ENCODE measurements at regions not wholly inside any gene's neighbourhood (a gene's known extent, or its start where the extent isn't known, plus 50 kb on each side); places are given as distances from the start of the nearest gene placed in this dataset.

DNA sequence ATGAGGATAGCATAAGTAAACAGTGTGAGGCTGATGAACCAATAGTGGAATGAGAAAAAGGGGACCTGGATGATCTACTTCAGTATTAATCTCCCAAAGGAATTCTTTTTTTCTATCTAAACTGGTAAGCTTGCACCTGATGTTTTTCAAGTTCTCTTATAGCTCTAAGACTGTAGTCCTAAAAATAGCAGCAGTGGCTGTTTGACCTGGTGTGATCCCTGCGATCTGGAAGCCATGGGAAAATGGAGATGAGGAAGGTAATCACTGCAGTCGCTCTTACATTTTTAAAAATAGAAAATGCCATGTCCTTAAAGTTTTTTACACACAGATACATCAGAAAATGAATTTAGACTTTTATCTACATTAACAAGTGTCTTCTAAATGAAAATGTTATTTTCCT is 926.4 kb upstream of the SLC35B3 start:
- DNase-seq: no peak
- Mint-ChIP-seq H3K27me3 (no peaks in the 10 kb centered on the region), H3K36me3 (peaks cover 0 to 4% (median 0%) of the 10 kb centered on the region in 3 donors), H3K9me3 (peaks cover 2 to 24% (median 8%) of the 10 kb centered on the region in 9 donors), H3K4me1 (no peaks in the 10 kb centered on the region), H3K4me3 (no peak overlapping the region), H3K27ac (no peak overlapping the region)
- POLR2A ChIA-PET: no interaction called here
- no peak for ATAC-seq

GRCh38 chr6:9360881-9361280 is 925.5 kb upstream of the SLC35B3 start:
- H3K9me3 Mint-ChIP-seq: peaks cover 1 to 30% (median 7%) of the 10 kb centered on the region in 9 donors
- no peak for DNase-seq
- H3K36me3 Mint-ChIP-seq: peaks cover 0 to 4% (median 0%) of the 10 kb centered on the region in 3 donors
- no peak for ATAC-seq
- no peaks in the 10 kb centered on the region for H3K27me3 Mint-ChIP-seq
- H3K4me3 Mint-ChIP-seq: no peak overlapping the region
- no peaks in the 10 kb centered on the region for H3K4me1 Mint-ChIP-seq
- H3K27ac Mint-ChIP-seq: no peak overlapping the region
- POLR2A ChIA-PET: no interaction called here

- DNase-seq (no peak), ATAC-seq (no peak)
- Mint-ChIP-seq H3K4me3 (no peak overlapping the region), H3K27me3 (no peaks in the 10 kb centered on the region), H3K27ac (no peak overlapping the region), H3K36me3 (no peaks in the 10 kb centered on the region), H3K9me3 (peaks cover 0 to 11% (median 2%) of the 10 kb centered on the region in 9 donors), H3K4me1 (no peaks in the 10 kb centered on the region)
- POLR2A ChIA-PET: no interaction called here
Observed at GRCh38 chr6:9347608-9348007, 912.3 kb upstream of the SLC35B3 start.

DNA sequence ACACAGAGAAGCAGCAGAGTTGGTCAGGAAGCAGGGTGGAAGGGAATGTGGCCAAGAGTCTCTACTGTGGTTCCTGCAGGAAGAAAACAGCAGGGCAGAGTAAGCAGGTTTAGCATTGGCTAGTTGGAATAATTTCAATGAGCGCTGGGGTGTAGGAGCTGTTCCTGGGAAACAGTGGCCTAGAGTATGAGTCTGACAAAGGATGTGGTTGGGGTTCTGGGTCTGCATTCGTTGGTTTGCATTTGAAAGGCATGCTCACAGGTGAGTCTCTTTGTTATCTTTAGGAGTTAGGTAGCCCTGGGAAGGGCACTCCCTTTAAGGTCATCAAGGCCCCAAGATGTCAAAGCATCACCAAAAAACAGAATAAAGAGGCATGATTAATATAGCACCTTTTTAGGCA is 911.6 kb upstream of the SLC35B3 start:
- DNase-seq (no peak), ATAC-seq (no peak)
- Mint-ChIP-seq H3K27ac (no peak overlapping the region), H3K4me1 (no peaks in the 10 kb centered on the region), H3K4me3 (no peak overlapping the region), H3K9me3 (peaks cover 0 to 11% (median 0%) of the 10 kb centered on the region in 9 donors), H3K36me3 (no peaks in the 10 kb centered on the region), H3K27me3 (no peaks in the 10 kb centered on the region)
- POLR2A ChIA-PET: no interaction called here

DNA sequence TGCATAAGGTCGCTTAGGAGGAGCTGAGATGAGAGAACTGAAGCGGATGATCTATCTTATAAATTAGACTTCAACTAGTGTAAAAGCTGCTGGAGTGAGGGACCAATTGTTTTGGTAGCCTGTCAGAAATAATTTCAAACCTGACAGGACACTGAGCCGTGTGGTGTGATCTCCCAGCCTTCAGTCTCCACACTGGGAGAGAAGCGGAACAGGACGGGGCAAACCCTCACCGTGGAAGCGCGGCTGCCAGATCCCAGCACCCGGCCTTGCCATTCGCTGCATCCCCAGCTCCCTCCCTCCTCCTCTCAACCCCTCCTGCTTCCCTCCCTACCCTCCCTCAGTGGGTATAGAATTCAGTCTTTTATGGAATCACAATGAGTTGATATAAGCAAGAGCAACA is 900.1 kb upstream of the SLC35B3 start:
- DNase-seq (no peak), ATAC-seq (no peak)
- Mint-ChIP-seq H3K4me1 (no peaks in the 10 kb centered on the region), H3K27ac (no peak overlapping the region), H3K36me3 (no peaks in the 10 kb centered on the region), H3K9me3 (peaks cover 0 to 10% (median 3%) of the 10 kb centered on the region in 9 donors), H3K4me3 (no peak overlapping the region), H3K27me3 (no peaks in the 10 kb centered on the region)
- POLR2A ChIA-PET: no interaction called here

- Mint-ChIP-seq H3K36me3 (no peaks in the 10 kb centered on the region), H3K27ac (no peak overlapping the region), H3K4me3 (no peak overlapping the region), H3K27me3 (no peaks in the 10 kb centered on the region), H3K9me3 (peaks cover 0 to 14% (median 3%) of the 10 kb centered on the region in 9 donors), H3K4me1 (no peaks in the 10 kb centered on the region)
- no peak for ATAC-seq
- POLR2A ChIA-PET: no interaction called here
- no peak for DNase-seq
Observed at GRCh38 chr6:9334979-9335378, 899.6 kb upstream of the SLC35B3 start.

GRCh38 chr6:9332241-9332780 is 897.0 kb upstream of the SLC35B3 start:
- H3K4me3 Mint-ChIP-seq: no peak overlapping the region

DNA sequence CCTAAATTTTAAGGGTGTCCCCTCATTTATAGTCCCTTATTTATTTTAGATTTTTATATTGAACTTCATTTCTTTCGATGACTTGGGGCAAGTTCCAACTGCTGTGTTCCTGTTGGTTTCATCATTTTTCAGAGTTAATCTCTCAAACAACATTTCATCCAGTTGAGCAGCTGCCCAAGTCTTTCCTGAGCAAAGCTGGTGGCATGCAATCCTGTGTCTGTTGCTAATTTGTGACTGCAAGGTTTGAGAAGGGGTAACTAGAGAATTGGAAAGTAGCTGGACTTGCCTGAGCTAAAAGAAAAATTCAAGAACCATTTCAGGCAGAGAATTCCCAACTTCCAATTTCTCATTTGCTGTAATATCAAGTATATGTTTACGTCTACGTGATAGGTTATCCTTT is 881.5 kb upstream of the SLC35B3 start:
- no peaks in the 10 kb centered on the region for H3K4me1 Mint-ChIP-seq
- peaks cover 0 to 8% (median 0%) of the 10 kb centered on the region in 9 donors for H3K9me3 Mint-ChIP-seq
- H3K27ac Mint-ChIP-seq: no peak overlapping the region
- DNase-seq: no peak
- H3K4me3 Mint-ChIP-seq: no peak overlapping the region
- POLR2A ChIA-PET: no interaction called here
- H3K27me3 Mint-ChIP-seq: no peaks in the 10 kb centered on the region
- ATAC-seq: no peak
- H3K36me3 Mint-ChIP-seq: no peaks in the 10 kb centered on the region

More at GRCh38 chr6:9332241-9332780, 897.0 kb upstream of the SLC35B3 start:
- POLR2A ChIA-PET: no interaction called here
- ATAC-seq (no peak), DNase-seq (no peak)
- no peak overlapping the region for H3K27ac Mint-ChIP-seq
- H3K4me1 Mint-ChIP-seq: no peaks in the 10 kb centered on the region
- H3K27me3 Mint-ChIP-seq: no peaks in the 10 kb centered on the region
- no peaks in the 10 kb centered on the region for H3K36me3 Mint-ChIP-seq
- H3K9me3 Mint-ChIP-seq: peaks cover 0 to 33% (median 5%) of the 10 kb centered on the region in 9 donors

- H3K36me3 Mint-ChIP-seq: no peaks in the 10 kb centered on the region
- no peak for DNase-seq
- no peaks in the 10 kb centered on the region for H3K4me1 Mint-ChIP-seq
- peaks cover 0 to 7% (median 0%) of the 10 kb centered on the region in 9 donors for H3K9me3 Mint-ChIP-seq
- ATAC-seq: no peak
- H3K27me3 Mint-ChIP-seq: no peaks in the 10 kb centered on the region
- POLR2A ChIA-PET: no interaction called here
- H3K27ac Mint-ChIP-seq: no peak overlapping the region
- H3K4me3 Mint-ChIP-seq: no peak overlapping the region
Observed at GRCh38 chr6:9315966-9316650, 880.8 kb upstream of the SLC35B3 start.

- Mint-ChIP-seq H3K9me3 (peaks cover 0 to 12% (median 0%) of the 10 kb centered on the region in 9 donors), H3K36me3 (no peaks in the 10 kb centered on the region), H3K4me3 (no peak overlapping the region), H3K27ac (no peak overlapping the region), H3K27me3 (no peaks in the 10 kb centered on the region), H3K4me1 (no peaks in the 10 kb centered on the region)
- ATAC-seq (no peak), DNase-seq (no peak)
- POLR2A ChIA-PET: no interaction called here
Observed at GRCh38 chr6:9308284-9308683, 872.9 kb upstream of the SLC35B3 start.

DNA sequence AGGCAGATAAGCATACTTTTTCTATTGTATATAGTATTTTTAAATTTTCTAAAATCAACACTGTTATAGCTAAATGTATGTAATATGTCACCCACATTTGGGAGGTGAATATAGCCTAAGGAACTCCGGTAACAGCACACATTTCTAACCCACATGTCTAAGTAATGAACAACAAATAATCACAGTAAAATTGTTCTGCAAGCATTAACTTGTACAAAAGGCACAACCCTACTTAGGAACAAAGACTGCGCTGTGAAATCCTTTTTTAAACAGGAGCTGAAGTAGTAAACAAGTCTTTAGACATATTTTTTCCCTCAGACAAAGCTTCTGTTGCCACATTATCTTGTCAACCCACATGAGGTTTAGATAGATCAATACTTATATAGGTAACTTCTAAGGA is 872.4 kb upstream of the SLC35B3 start:
- DNase-seq (no peak), ATAC-seq (no peak)
- H3K27ac Mint-ChIP-seq: no peak overlapping the region
- no peaks in the 10 kb centered on the region for H3K27me3 Mint-ChIP-seq
- H3K9me3 Mint-ChIP-seq: peaks cover 0 to 10% (median 0%) of the 10 kb centered on the region in 9 donors
- no peaks in the 10 kb centered on the region for H3K36me3 Mint-ChIP-seq
- H3K4me3 Mint-ChIP-seq: no peak overlapping the region
- H3K4me1 Mint-ChIP-seq: no peaks in the 10 kb centered on the region
- POLR2A ChIA-PET: no interaction called here

DNA sequence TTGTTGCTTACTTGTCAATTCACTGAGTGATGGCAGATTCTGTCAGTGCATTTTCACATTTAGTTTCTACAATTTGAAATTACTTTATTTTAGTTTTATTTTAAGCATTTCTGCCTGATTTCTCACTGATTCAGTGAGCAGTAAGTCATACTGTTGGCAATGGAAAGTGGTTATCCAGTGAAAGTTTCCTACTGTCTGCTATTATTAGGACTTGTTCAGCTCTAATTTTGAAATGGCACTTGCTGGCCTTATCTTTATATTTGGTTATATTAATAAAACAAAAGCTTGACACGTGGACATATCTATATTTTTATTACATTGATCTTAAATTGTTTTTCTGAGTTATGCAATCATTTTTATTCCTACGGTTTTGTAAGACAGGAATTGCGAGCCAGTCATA is 871.8 kb upstream of the SLC35B3 start:
- Mint-ChIP-seq H3K27me3 (no peaks in the 10 kb centered on the region), H3K9me3 (peaks cover 0 to 10% (median 0%) of the 10 kb centered on the region in 9 donors), H3K36me3 (no peaks in the 10 kb centered on the region), H3K4me3 (no peak overlapping the region), H3K4me1 (no peaks in the 10 kb centered on the region), H3K27ac (no peak overlapping the region)
- DNase-seq (no peak), ATAC-seq (no peak)
- POLR2A ChIA-PET: no interaction called here

GRCh38 chr6:9295644-9296043 is 860.3 kb upstream of the SLC35B3 start:
- H3K4me1 Mint-ChIP-seq: no peaks in the 10 kb centered on the region
- ATAC-seq: no peak
- no peaks in the 10 kb centered on the region for H3K36me3 Mint-ChIP-seq
- H3K27ac Mint-ChIP-seq: no peak overlapping the region
- POLR2A ChIA-PET: no interaction called here
- H3K4me3 Mint-ChIP-seq: no peak overlapping the region
- H3K9me3 Mint-ChIP-seq: peaks cover 2 to 32% (median 17%) of the 10 kb centered on the region in 9 donors
- H3K27me3 Mint-ChIP-seq: no peaks in the 10 kb centered on the region
- DNase-seq: no peak

DNA sequence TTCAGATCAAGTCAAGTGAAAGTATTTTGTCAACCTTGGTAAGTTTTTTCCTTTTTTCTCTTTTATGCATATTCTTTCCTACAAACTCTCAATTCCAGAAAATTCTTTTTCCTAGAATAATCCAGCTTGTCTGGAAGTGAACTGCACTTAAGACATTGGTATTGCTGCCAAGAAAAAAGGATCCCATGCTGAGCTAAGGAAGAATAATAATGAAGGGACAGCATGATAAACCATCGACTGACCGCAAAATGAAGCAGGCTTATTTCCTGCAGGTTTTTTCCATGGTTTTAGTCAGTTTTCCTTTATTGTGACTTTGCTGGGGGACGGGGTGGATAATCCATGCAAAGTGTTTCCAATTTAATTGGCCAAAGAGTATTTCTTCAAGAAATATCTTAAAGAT is 857.6 kb upstream of the SLC35B3 start:
- Mint-ChIP-seq H3K9me3 (peaks cover 2 to 32% (median 12%) of the 10 kb centered on the region in 9 donors), H3K27ac (no peak overlapping the region), H3K36me3 (no peaks in the 10 kb centered on the region), H3K4me1 (no peaks in the 10 kb centered on the region), H3K4me3 (no peak overlapping the region), H3K27me3 (no peaks in the 10 kb centered on the region)
- ATAC-seq: no peak
- POLR2A ChIA-PET: no interaction called here
- no peak for DNase-seq

Data from naive thymus-derived CD8-positive, alpha-beta T cell (primary cell).